HEK293T (cell line): ENCODE measurements at regions not wholly inside any gene's neighbourhood (a gene's known extent, or its start where the extent isn't known, plus 50 kb on each side); places are given as distances from the start of the nearest gene placed in this dataset.
"Not testable (repeated sequence)": the region's sequence is repeated elsewhere in the genome, so short reads cannot be mapped to it uniquely, and the experiment has no call there.

Experiments
- CTCF ChIA-PET: fragments of 350-600 bp; formaldehyde crosslinking; extraction: SDS; loops from one replicate; lab custom pipeline; 2021; ENCODE audit warnings: antibody characterized with exemption, inconsistent platforms; lab: Yijun Ruan, JAX
- POLR2A ChIA-PET: fragments of 350-600 bp; formaldehyde crosslinking; extraction: SDS; loops from one replicate; lab custom pipeline; 2020; ENCODE audit warnings: antibody characterized with exemption, inconsistent platforms; lab: Yijun Ruan, JAX
- DNase-seq: peaks from one replicate; pipeline ENCODE4 v3.0.0; 2012; ENCODE audit warnings: mixed read lengths; ENCODE audit errors: extremely low spot score
- ARNT ChIP-seq: fragments of 450-650 bp; IDR thresholded peaks from 2 replicates; pipeline ENCODE4 v1.6.1; 2017; ENCODE audit warnings: mild to moderate bottlenecking
- BHLHE40 ChIP-seq: fragments of 450-650 bp; IDR thresholded peaks from 2 replicates; pipeline ENCODE4 v1.6.1; 2016; ENCODE audit warnings: mild to moderate bottlenecking, moderate library complexity, borderline replicate concordance
- CTBP1 ChIP-seq: fragments of 450-650 bp; IDR thresholded peaks from 2 replicates; pipeline ENCODE4 v1.6.1; 2016; ENCODE audit warnings: borderline replicate concordance
- ELF4 ChIP-seq: fragments of 450-650 bp; IDR thresholded peaks from 2 replicates; pipeline ENCODE4 v1.6.1; 2017; ENCODE audit warnings: antibody characterized with exemption
- FOXA1 ChIP-seq: fragments of 450-650 bp; IDR thresholded peaks from 2 replicates; pipeline ENCODE4 v1.6.1; 2016; ENCODE audit warnings: mild to moderate bottlenecking
- FOXK2 ChIP-seq: fragments of 450-650 bp; IDR thresholded peaks from 2 replicates; pipeline ENCODE4 v1.6.1; 2016; ENCODE audit warnings: mild to moderate bottlenecking
- FOXM1 ChIP-seq: fragments of 450-650 bp; IDR thresholded peaks from 2 replicates; pipeline ENCODE4 v1.6.1; 2017; ENCODE audit warnings: mild to moderate bottlenecking, borderline replicate concordance
- HDGF ChIP-seq: fragments of 450-650 bp; IDR thresholded peaks from 2 replicates; pipeline ENCODE4 v1.6.1; 2017; ENCODE audit warnings: antibody characterized with exemption, borderline replicate concordance
- L3MBTL2 ChIP-seq: fragments of 450-650 bp; conservative IDR thresholded peaks from 2 replicates; pipeline ENCODE4 v1.6.1; 2016; ENCODE audit warnings: mild to moderate bottlenecking
- LEF1 ChIP-seq: fragments of 450-650 bp; IDR thresholded peaks from 2 replicates; pipeline ENCODE4 v1.6.1; 2017; ENCODE audit warnings: mild to moderate bottlenecking, borderline replicate concordance
- NFRKB ChIP-seq: fragments of 450-650 bp; IDR thresholded peaks from 2 replicates; pipeline ENCODE4 v1.6.1; 2016; ENCODE audit warnings: mild to moderate bottlenecking, moderate library complexity
- PKNOX1 ChIP-seq: fragments of 450-650 bp; IDR thresholded peaks from 2 replicates; pipeline ENCODE4 v1.6.1; 2016
- SP1 ChIP-seq: fragments of 450-650 bp; IDR thresholded peaks from 2 replicates; pipeline ENCODE4 v1.6.1; 2017
- SUZ12 ChIP-seq: fragments of 450-650 bp; IDR thresholded peaks from 2 replicates; pipeline ENCODE4 v1.6.1; 2016; ENCODE audit warnings: mild to moderate bottlenecking
- TARDBP ChIP-seq: fragments of 450-650 bp; IDR thresholded peaks from 2 replicates; pipeline ENCODE4 v1.6.1; 2016
- ZNF384 ChIP-seq: fragments of 450-650 bp; IDR thresholded peaks from 2 replicates; pipeline ENCODE4 v1.6.1; 2016

- DNase-seq: no peak
- CTCF ChIA-PET: no interaction called here
- POLR2A ChIA-PET: no interaction called here
- TF ChIP-seq SP1 (no peak), FOXA1 (no peak), HDGF (no peak), ELF4 (no peak), SUZ12 (no peak), LEF1 (no peak), BHLHE40 (no peak), NFRKB (no peak), ARNT (no peak), FOXM1 (no peak), ZNF384 (no peak), FOXK2 (no peak), L3MBTL2 (no peak)
These were observed 1742.2 kb downstream of the ARAP2 start for GRCh38 chr4:34502086-34502485.

GRCh38 chr4:34504731-34505130, 1739.6 kb downstream of the ARAP2 start:
- CTCF ChIA-PET, POLR2A ChIA-PET, DNase-seq: not testable (repeated sequence)

GRCh38 chr4:34506511-34507092, 1737.7 kb downstream of the ARAP2 start:
- CTCF ChIA-PET, POLR2A ChIA-PET, DNase-seq: not testable (repeated sequence)

- no peak for TF ChIP-seq TARDBP
- no peak for TF ChIP-seq HDGF
- TF ChIP-seq LEF1: no peak
- TF ChIP-seq CTBP1: no peak
- no peak for TF ChIP-seq PKNOX1
- TF ChIP-seq L3MBTL2: no peak
- POLR2A ChIA-PET: no interaction called here
- CTCF ChIA-PET: no interaction called here
- no peak for DNase-seq
These were observed 1731.7 kb downstream of the ARAP2 start for GRCh38 chr4:34512616-34513015.

GRCh38 chr4:34516524-34516923, 1727.8 kb downstream of the ARAP2 start:
- POLR2A ChIA-PET: no interaction called here
- no peak for DNase-seq
- no peak for TF ChIP-seq ARNT
- no peak for TF ChIP-seq TARDBP
- no peak for TF ChIP-seq FOXM1
- TF ChIP-seq PKNOX1: no peak
- TF ChIP-seq FOXK2: no peak
- TF ChIP-seq HDGF: no peak
- TF ChIP-seq L3MBTL2: no peak
- no peak for TF ChIP-seq NFRKB
- no peak for TF ChIP-seq ZNF384
- no peak for TF ChIP-seq BHLHE40
- TF ChIP-seq SP1: no peak
- no peak for TF ChIP-seq LEF1
- TF ChIP-seq SUZ12: no peak
- TF ChIP-seq CTBP1: no peak
- no peak for TF ChIP-seq ELF4
- no peak for TF ChIP-seq FOXA1
- CTCF ChIA-PET: no interaction called here

- POLR2A ChIA-PET: no interaction called here
- CTCF ChIA-PET: no interaction called here
- TF ChIP-seq LEF1 (no peak), NFRKB (no peak), HDGF (no peak), ZNF384 (no peak)
- no peak for DNase-seq
These were observed 1709.4 kb downstream of the ARAP2 start for GRCh38 chr4:34534916-34535315.

GRCh38 chr4:34566091-34566490, 1678.2 kb downstream of the ARAP2 start:
- DNase-seq: no peak
- ChIA-PET POLR2A (no interaction called here), CTCF (no interaction called here)

GRCh38 chr4:34572026-34572425, 1672.3 kb downstream of the ARAP2 start:
- CTCF ChIA-PET: no interaction called here
- no peak for DNase-seq
- TF ChIP-seq SP1: no peak
- TF ChIP-seq BHLHE40: no peak
- no peak for TF ChIP-seq FOXM1
- TF ChIP-seq FOXA1: no peak
- no peak for TF ChIP-seq LEF1
- TF ChIP-seq PKNOX1: no peak
- no peak for TF ChIP-seq ARNT
- TF ChIP-seq CTBP1: no peak
- TF ChIP-seq NFRKB: no peak
- no peak for TF ChIP-seq FOXK2
- TF ChIP-seq SUZ12: no peak
- TF ChIP-seq ELF4: no peak
- TF ChIP-seq TARDBP: no peak
- no peak for TF ChIP-seq L3MBTL2
- TF ChIP-seq ZNF384: no peak
- POLR2A ChIA-PET: no interaction called here

More at GRCh38 chr4:34566091-34566490, 1678.2 kb downstream of the ARAP2 start:
- TF ChIP-seq ZNF384: no peak
- TF ChIP-seq BHLHE40: no peak
- no peak for TF ChIP-seq LEF1
- no peak for TF ChIP-seq HDGF
- no peak for TF ChIP-seq FOXM1
- TF ChIP-seq TARDBP: no peak
